HL-60 (cell line): ENCODE measurements at regions not wholly inside any gene's neighbourhood (a gene's known extent, or its start where the extent isn't known, plus 50 kb on each side); places are given as distances from the start of the nearest gene placed in this dataset.
A peak's percentile ranks its signal among the peaks of the same experiment; 100 is the strongest.
"Not testable (repeated sequence)": the region's sequence is repeated elsewhere in the genome, so short reads cannot be mapped to it uniquely, and the experiment has no call there.

ENCODE experiments used
- DNase-seq, 2 experiments: peaks; one replicate each; pipeline ENCODE4 v3.0.0-alpha.2; 2010 to 2020; ENCODE audit warnings: low read depth in 1 of 2, low spot score in 1 of 2
- H3K27ac ChIP-seq: fragments of 250-450 bp; sonication (Bioruptor Pico); replicated peaks from 2 replicates; pipeline ENCODE4 v1.5.1; 2020; ENCODE audit warnings: mild to moderate bottlenecking, moderate library complexity
- H3K27me3 ChIP-seq: fragments of 250-450 bp; sonication (Bioruptor Pico); 2 replicates; pipeline ENCODE4 v1.5.1; 2021; ENCODE audit warnings: mild to moderate bottlenecking, moderate library complexity; ENCODE audit not compliant: insufficient read depth, poor library complexity, severe bottlenecking
- H3K4me3 ChIP-seq: replicated peaks from 2 replicates; pipeline ENCODE4 v1.5.1; 2011; ENCODE audit warnings: mild to moderate bottlenecking, control low read depth, low read length; ENCODE audit not compliant: insufficient read depth
- CTCF ChIP-seq: IDR thresholded peaks from one replicate; pipeline ENCODE4 v1.5.1; 2011; ENCODE audit warnings: low read length, control low read depth, inconsistent platforms; ENCODE audit not compliant: insufficient read depth
- GABPA ChIP-seq: IDR thresholded peaks from 2 replicates; pipeline ENCODE4 v1.6.1; 2012; ENCODE audit warnings: low read depth
- POLR2AphosphoS5 ChIP-seq: IDR thresholded peaks from 2 replicates; pipeline ENCODE4 v1.6.1; 2012; ENCODE audit warnings: low read depth
- SPI1 ChIP-seq: IDR thresholded peaks from 2 replicates; pipeline ENCODE4 v1.6.1; 2012; ENCODE audit warnings: low read depth, mild to moderate bottlenecking, borderline replicate concordance
- TF ChIP-seq, protein P1 (sequence below): IDR thresholded peaks from 2 replicates; pipeline ENCODE4 v1.6.1; 2012; ENCODE audit warnings: low read depth; ENCODE audit not compliant: insufficient replicate concordance

GRCh38 chr2:16905325-16905724 lies 239.7 kb upstream of the CYRIA start:
- H3K27ac ChIP-seq, H3K4me3 ChIP-seq, DNase-seq, H3K27me3 ChIP-seq: not testable (repeated sequence)

DNA sequence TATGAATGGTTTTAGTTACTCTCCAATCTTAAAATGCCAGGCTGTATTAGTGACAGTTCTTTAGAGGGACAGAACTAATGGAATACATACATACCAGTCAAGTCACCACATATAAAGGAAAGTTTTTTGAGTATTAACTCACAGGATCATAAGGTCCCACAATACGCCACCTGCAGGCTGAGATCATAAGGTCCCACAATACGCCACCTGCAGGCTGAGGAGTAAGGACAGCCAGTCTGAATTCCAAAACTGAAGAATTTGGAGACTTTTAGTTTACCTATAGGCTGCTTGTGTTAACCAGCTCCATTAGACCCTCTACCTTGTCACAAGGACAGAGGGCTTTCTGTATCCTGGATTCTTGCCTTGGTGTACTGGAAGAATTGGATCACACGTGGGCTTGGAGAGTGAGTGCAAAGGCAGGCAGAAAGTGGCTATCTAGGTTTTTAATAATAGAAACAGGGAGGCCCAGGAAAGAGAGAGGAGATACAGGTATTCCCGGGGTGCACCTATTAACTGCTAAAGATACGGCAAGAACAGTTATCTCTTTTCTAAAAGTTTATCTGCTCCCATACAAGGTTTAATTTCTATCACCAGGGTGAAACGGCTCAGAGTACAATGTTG lies 234.9 kb upstream of the CYRIA start:
- no peak overlapping the region for H3K27ac ChIP-seq
- peak; percentile 94 for TF ChIP-seq CTCF
- no peak for TF ChIP-seq POLR2AphosphoS5
- DNase-seq: peak; percentile 29 to 49
- H3K27me3 ChIP-seq: no peaks in the 10 kb centered on the region
- no peak overlapping the region for H3K4me3 ChIP-seq

GRCh38 chr2:16899958-16900357 lies 234.3 kb upstream of the CYRIA start:
- H3K4me3 ChIP-seq: no peak overlapping the region
- no peaks in the 10 kb centered on the region for H3K27me3 ChIP-seq
- no peak for TF ChIP-seq POLR2AphosphoS5
- TF ChIP-seq, protein P1, sequence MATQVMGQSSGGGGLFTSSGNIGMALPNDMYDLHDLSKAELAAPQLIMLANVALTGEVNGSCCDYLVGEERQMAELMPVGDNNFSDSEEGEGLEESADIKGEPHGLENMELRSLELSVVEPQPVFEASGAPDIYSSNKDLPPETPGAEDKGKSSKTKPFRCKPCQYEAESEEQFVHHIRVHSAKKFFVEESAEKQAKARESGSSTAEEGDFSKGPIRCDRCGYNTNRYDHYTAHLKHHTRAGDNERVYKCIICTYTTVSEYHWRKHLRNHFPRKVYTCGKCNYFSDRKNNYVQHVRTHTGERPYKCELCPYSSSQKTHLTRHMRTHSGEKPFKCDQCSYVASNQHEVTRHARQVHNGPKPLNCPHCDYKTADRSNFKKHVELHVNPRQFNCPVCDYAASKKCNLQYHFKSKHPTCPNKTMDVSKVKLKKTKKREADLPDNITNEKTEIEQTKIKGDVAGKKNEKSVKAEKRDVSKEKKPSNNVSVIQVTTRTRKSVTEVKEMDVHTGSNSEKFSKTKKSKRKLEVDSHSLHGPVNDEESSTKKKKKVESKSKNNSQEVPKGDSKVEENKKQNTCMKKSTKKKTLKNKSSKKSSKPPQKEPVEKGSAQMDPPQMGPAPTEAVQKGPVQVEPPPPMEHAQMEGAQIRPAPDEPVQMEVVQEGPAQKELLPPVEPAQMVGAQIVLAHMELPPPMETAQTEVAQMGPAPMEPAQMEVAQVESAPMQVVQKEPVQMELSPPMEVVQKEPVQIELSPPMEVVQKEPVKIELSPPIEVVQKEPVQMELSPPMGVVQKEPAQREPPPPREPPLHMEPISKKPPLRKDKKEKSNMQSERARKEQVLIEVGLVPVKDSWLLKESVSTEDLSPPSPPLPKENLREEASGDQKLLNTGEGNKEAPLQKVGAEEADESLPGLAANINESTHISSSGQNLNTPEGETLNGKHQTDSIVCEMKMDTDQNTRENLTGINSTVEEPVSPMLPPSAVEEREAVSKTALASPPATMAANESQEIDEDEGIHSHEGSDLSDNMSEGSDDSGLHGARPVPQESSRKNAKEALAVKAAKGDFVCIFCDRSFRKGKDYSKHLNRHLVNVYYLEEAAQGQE: no peak
- TF ChIP-seq SPI1: no peak
- no peak for TF ChIP-seq CTCF
- TF ChIP-seq GABPA: no peak
- H3K27ac ChIP-seq: no peak overlapping the region
- no peak for DNase-seq

DNA sequence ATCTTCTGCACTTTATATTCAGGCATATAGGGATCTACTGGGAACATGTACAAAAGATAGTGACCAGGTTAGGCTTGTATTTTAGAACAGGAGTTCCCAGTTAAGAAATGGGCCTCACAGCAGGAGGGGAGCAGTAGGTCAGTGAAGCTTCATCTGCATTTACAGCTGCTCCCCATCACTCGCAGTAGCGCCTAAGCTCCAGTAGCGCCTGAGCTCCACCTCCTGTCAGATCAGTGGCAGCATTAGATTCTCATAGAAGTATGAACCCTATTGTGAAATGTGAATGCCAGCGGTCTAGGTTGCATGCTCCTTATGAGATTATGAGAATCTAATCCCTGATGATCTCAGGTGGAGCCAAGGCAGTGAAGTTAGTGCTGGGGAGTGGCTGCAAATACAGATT lies 224.4 kb upstream of the CYRIA start:
- H3K27me3 ChIP-seq: no peaks in the 10 kb centered on the region
- no peak overlapping the region for H3K27ac ChIP-seq
- TF ChIP-seq CTCF: no peak
- TF ChIP-seq POLR2AphosphoS5: no peak
- no peak for TF ChIP-seq SPI1
- TF ChIP-seq, protein P1: no peak
- no peak for TF ChIP-seq GABPA
- DNase-seq: no peak
- H3K4me3 ChIP-seq: no peak overlapping the region
